Spleen (tissue), 11 donors: ENCODE measurements at regions not wholly inside any gene's neighbourhood (a gene's known extent, or its start where the extent isn't known, plus 50 kb on each side); places are given as distances from the start of the nearest gene placed in this dataset.

Experiments used
- DNase-seq: peaks from one replicate; pipeline ENCODE4 v3.0.0-alpha.2; 2020
- H3K27ac ChIP-seq, 8 donors: fragments of 200-600 bp; sonication (generic) in 7 of 8; 1 replicate in 4 of 8; 2 replicates in 4 of 8; pipeline versions ENCODE4 v1.5.0 to v1.8.0; 2016 to 2021; ENCODE audit warnings: inconsistent platforms in 4 of 8, mild to moderate bottlenecking in 4 of 8, moderate library complexity in 1 of 8
- H3K27me3 ChIP-seq, 7 donors: fragments of 200-600 bp; sonication (generic) in 6 of 7; replicated peaks in 1 of 7; 1 replicate in 4 of 7; 2 replicates in 3 of 7; pipeline versions ENCODE4 v1.5.0 to v1.8.0; 2016 to 2021; ENCODE audit warnings: inconsistent platforms in 3 of 7, mild to moderate bottlenecking in 1 of 7
- H3K36me3 ChIP-seq, 6 donors: fragments of 200-600 bp; sonication (generic) in 5 of 6; 1 replicate in 4 of 6; 2 replicates in 2 of 6; pipeline versions ENCODE4 v1.5.0 to v1.8.0; 2016 to 2021; ENCODE audit warnings: inconsistent platforms in 2 of 6
- H3K4me1 ChIP-seq, 6 donors: fragments of 200-600 bp; sonication (generic) in 5 of 6; 1 replicate in 3 of 6; 2 replicates in 3 of 6; pipeline versions ENCODE4 v1.5.0 to v1.8.0; 2016 to 2021; ENCODE audit warnings: inconsistent platforms in 3 of 6
- H3K4me3 ChIP-seq, 8 donors: fragments of 200-600 bp; sonication (generic) in 7 of 8; 1 replicate in 4 of 8; 2 replicates in 4 of 8; pipeline versions ENCODE4 v1.5.0 to v1.8.0; 2016 to 2021; ENCODE audit warnings: inconsistent platforms in 4 of 8, mild to moderate bottlenecking in 4 of 8, moderate library complexity in 2 of 8
- H3K9me3 ChIP-seq, 8 donors: fragments of 200-600 bp; sonication (generic) in 7 of 8; 1 replicate in 4 of 8; 2 replicates in 4 of 8; pipeline versions ENCODE4 v1.5.0 to v1.8.0; 2016 to 2021; ENCODE audit warnings: inconsistent platforms in 4 of 8
- POLR2A ChIP-seq, 3 donors: fragments of 450-650 bp; IDR thresholded peaks; one replicate each; pipeline ENCODE4 v1.5.1; 2017; ENCODE audit warnings: antibody characterized with exemption in 3 of 3, mild to moderate bottlenecking in 1 of 3
- POLR2AphosphoS5 ChIP-seq, 3 donors: sonication (generic); formaldehyde crosslinking; IDR thresholded peaks; one replicate each; pipeline ENCODE4 v1.5.1; 2017; ENCODE audit warnings: antibody characterized with exemption in 3 of 3
- WGBS, 5 donors: extraction: QIAGEN DNeasy Blood & Tissue Kit in 3 of 5; methylation state at CpG; one replicate each; pipeline versions ENCODE4 v1.1.5 to v1.1.7; 2013 to 2018; 5-methylcytosine and 5-hydroxymethylcytosine counted together
- intact Hi-C: fragments of 100-400 bp; cut with DNase I; formaldehyde crosslinking; loops from one replicate; pipeline ENCODE4 v1.15.0; 2023; ENCODE audit warnings: low total_unique reads
- TF ChIP-seq, protein P1 (sequence below), 11 experiments: fragments of 200-600 bp in 7 of 11; fragments of 450-650 bp in 4 of 11; sonication (generic) in 4 of 11; IDR thresholded peaks in 8 of 11; conservative IDR thresholded peaks in 3 of 11; 1 replicate in 7 of 11; 2 replicates in 4 of 11; pipeline versions ENCODE4 v1.4.0 to v1.8.0; 2016 to 2021; ENCODE audit warnings: antibody characterized with exemption in 11 of 11, inconsistent platforms in 4 of 11, mild to moderate bottlenecking in 1 of 11
- donor health status: healthy with polysubstance abuse.
- donor health status: DM: no; HTN: no; CAD: no; lungs with moderate emphysema.
- donor health status: DM: no; HTN: no; CAD: no.
- donor health status: Bipolar disorder and iron deficiency.
- donor health status: healthy.
- donor health status: DM: no; HTN: no; CAD: no.
- donor health status: DM: yes; HTN: yes; CAD: no.

DNA sequence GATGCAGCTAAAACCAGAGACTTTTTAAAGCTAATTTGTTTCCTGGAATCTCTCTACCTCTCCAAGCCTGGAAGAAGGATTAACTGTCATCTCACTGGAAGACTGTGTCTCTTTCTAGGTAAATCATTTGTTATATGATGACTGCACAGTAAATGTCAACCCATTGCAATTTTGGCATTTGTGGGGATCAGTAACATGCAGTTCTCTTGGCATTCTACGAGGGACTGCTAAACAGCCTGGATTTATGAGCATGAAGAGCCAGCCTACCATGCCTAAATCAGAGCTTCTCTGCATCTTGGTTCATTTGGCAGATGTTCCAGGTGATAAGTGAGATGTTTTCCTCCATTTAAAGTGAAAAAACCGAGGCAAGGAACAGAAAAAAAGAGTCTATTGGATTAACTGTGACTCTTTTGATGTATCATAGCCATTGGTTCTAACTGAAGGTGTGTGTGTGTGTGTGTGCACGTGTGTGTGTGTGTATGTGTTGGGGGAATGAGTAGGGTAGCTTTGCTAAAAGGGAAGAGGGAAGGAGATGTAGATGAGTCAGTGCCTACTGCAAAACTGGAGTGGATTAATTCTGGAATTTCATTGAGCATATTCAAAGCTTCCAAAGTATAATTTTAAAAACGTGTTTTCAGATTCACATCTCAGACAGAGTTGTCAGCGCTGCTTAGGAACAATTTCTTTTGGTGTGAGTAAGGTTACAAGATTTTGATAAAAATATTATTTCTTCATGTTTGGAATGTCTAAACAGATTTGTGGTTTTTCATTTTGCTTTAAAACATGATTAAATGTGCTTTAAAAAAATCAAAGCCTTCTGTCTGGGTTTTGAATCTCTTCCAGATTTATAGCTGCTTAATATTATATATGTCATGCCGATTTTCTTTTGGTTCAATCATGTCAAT is 123.2 kb upstream of the LNX1 start:
- intact Hi-C loops = no loop called here
- 71 to 83% (median 73%) methylated on average over 6 of the region's 6 CpGs for WGBS, 5 donors
- H3K36me3 ChIP-seq = no peaks in the 10 kb centered on the region
- H3K27ac ChIP-seq = no peak overlapping the region
- no peak for DNase-seq
- H3K27me3 ChIP-seq = no peaks in the 10 kb centered on the region
- peaks cover 0 to 14% (median 4%) of the 10 kb centered on the region in 6 donors for H3K4me1 ChIP-seq
- no peaks in the 10 kb centered on the region for H3K9me3 ChIP-seq
- TF ChIP-seq, protein P1, sequence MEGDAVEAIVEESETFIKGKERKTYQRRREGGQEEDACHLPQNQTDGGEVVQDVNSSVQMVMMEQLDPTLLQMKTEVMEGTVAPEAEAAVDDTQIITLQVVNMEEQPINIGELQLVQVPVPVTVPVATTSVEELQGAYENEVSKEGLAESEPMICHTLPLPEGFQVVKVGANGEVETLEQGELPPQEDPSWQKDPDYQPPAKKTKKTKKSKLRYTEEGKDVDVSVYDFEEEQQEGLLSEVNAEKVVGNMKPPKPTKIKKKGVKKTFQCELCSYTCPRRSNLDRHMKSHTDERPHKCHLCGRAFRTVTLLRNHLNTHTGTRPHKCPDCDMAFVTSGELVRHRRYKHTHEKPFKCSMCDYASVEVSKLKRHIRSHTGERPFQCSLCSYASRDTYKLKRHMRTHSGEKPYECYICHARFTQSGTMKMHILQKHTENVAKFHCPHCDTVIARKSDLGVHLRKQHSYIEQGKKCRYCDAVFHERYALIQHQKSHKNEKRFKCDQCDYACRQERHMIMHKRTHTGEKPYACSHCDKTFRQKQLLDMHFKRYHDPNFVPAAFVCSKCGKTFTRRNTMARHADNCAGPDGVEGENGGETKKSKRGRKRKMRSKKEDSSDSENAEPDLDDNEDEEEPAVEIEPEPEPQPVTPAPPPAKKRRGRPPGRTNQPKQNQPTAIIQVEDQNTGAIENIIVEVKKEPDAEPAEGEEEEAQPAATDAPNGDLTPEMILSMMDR (IDR thresholded peaks at IDR 0.05 in 8 of 11, conservative IDR thresholded peaks at IDR 0.05 in 3 of 11) = no peak
- TF ChIP-seq POLR2A (IDR thresholded peaks at IDR 0.05) (no peak), POLR2AphosphoS5 (IDR thresholded peaks at IDR 0.05) (no peak)
- H3K4me3 ChIP-seq = no peak overlapping the region

DNA sequence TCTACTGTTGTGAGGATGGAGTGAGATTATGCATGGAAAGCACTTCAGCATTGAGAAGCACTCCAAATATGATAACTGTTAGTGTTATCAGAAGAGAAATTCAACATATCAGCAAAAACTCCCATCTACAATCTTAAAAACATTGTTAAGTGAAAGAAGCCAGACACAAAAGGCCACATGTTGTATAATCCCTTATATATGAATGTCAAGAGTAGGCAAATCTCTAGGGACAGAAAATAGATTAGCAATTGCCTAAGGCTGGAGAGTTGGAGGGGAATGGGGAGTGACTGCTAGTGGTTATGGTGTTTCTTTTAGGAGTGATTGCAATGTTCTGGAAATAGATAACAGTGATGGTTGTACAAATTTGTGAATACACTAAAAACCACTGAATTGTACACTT is 122.5 kb upstream of the LNX1 start:
- Histone ChIP-seq H3K27ac (no peak overlapping the region), H3K4me3 (no peak overlapping the region), H3K36me3 (no peaks in the 10 kb centered on the region), H3K4me1 (peaks cover 0 to 14% (median 4%) of the 10 kb centered on the region in 6 donors), H3K9me3 (no peaks in the 10 kb centered on the region), H3K27me3 (no peaks in the 10 kb centered on the region)
- TF ChIP-seq, protein P1 (IDR thresholded peaks at IDR 0.05 in 8 of 11, conservative IDR thresholded peaks at IDR 0.05 in 3 of 11) = no peak
- no peak for TF ChIP-seq POLR2AphosphoS5 (IDR thresholded peaks at IDR 0.05)
- TF ChIP-seq POLR2A (IDR thresholded peaks at IDR 0.05) = no peak
- no peak for DNase-seq
- intact Hi-C loops = no loop called here

DNA sequence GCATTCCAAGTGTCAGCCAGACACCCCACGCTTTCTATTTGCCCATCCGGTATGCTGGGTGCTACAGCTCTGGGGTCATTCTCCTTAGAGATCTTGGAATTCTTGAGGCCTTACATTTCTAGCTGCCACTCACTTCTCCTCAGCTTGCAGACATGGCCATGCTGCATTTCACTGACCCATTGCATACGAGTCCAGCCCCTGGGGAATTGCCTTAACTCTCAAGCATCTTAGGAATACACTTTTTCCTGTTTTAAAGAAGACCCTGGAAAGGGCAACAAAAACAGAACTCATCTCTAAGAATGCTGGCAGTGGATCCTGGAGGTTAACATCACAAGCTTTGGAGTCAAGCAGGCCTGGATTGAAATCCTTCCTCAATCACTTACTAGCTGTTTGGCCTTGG is 122.0 kb upstream of the LNX1 start:
- H3K9me3 ChIP-seq = no peaks in the 10 kb centered on the region
- no peak overlapping the region for H3K27ac ChIP-seq
- peaks cover 0 to 14% (median 4%) of the 10 kb centered on the region in 6 donors for H3K4me1 ChIP-seq
- intact Hi-C loops = no loop called here
- TF ChIP-seq POLR2AphosphoS5 (IDR thresholded peaks at IDR 0.05) (no peak), POLR2A (IDR thresholded peaks at IDR 0.05) (no peak)
- TF ChIP-seq, protein P1 (IDR thresholded peaks at IDR 0.05 in 8 of 11, conservative IDR thresholded peaks at IDR 0.05 in 3 of 11) = no peak
- 58 to 83% (median 72%) methylated on average over 3 of the region's 3 CpGs for WGBS, 5 donors
- no peak overlapping the region for H3K4me3 ChIP-seq
- no peaks in the 10 kb centered on the region for H3K36me3 ChIP-seq
- DNase-seq = no peak
- no peaks in the 10 kb centered on the region for H3K27me3 ChIP-seq

DNA sequence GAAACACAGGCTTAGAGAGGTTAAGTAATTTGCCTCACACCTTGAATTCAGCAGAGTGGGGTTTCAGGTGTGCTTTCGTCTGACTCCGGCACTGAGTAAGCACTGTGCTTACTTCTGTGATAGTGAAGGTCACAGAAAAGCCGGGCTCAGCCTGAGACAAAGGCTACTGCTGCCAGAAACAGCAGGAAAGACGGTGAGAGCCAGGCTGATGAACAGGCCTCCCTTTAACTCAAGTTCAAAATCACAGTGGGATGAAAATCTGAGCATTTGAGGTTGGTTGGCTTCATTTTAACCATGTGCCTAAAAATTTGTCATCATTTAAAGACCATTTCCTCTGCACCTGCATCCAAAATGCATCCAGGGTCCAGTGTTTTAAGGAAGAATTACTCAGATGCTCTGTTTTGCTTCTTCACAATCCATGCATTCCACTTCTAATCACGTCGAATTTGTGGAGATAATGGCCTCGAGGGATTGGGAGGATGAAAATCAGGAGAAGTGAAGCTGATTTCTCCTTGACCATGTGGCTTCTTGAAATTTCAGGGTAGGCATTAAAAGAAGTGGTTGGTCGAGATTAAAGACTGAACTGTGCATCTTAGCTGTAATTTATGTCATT is 121.2 kb upstream of the LNX1 start:
- Histone ChIP-seq H3K4me1 (peaks cover 0 to 11% (median 4%) of the 10 kb centered on the region in 6 donors), H3K27ac (no peak overlapping the region)
- 62 to 81% (median 73%) methylated on average over 8 of the region's 8 CpGs for WGBS, 5 donors

More for the DNA sequence above, 121.2 kb upstream of the LNX1 start:
- H3K27me3 ChIP-seq = no peaks in the 10 kb centered on the region
- TF ChIP-seq, protein P1 (IDR thresholded peaks at IDR 0.05 in 8 of 11, conservative IDR thresholded peaks at IDR 0.05 in 3 of 11) = no peak
- TF ChIP-seq POLR2AphosphoS5 (IDR thresholded peaks at IDR 0.05) = no peak
- TF ChIP-seq POLR2A (IDR thresholded peaks at IDR 0.05) = no peak
- H3K4me3 ChIP-seq = no peak overlapping the region
- no peak for DNase-seq
- H3K36me3 ChIP-seq = no peaks in the 10 kb centered on the region
- no peaks in the 10 kb centered on the region for H3K9me3 ChIP-seq
- intact Hi-C loops = no loop called here
